CD14-positive monocyte (primary cell): ENCODE measurements at regions not wholly inside any gene's neighbourhood (a gene's known extent, or its start where the extent isn't known, plus 50 kb on each side); places are given as distances from the start of the nearest gene placed in this dataset.

Experiments used
- DNase-seq, 3 donors: peaks; one replicate each; pipeline ENCODE4 v3.0.0-alpha.2; 2011 to 2022
- H2AFZ ChIP-seq: 2 replicates; pipeline ENCODE4 v1.6.0; 2012; ENCODE audit warnings: mild to moderate bottlenecking, low read depth, low read length, inconsistent platforms; ENCODE audit not compliant: insufficient read depth, poor library complexity, severe bottlenecking
- H3K27ac ChIP-seq, 2 donors: 1 replicate in 1 of 2; 2 replicates in 1 of 2; pipeline ENCODE4 v1.5.1; 2012 to 2013; ENCODE audit warnings: low read length in 2 of 2, control low read depth in 1 of 2, inconsistent platforms in 1 of 2, low read depth in 1 of 2, mild to moderate bottlenecking in 1 of 2
- H3K27me3 ChIP-seq, 2 donors: one replicate each; pipeline versions ENCODE4 v1.6.0 to v1.6.1; 2011 to 2013; ENCODE audit warnings: low read length in 2 of 2; ENCODE audit not compliant: control insufficient read depth in 2 of 2, insufficient read depth in 2 of 2
- H3K36me3 ChIP-seq, 2 donors: replicated peaks in 1 of 2; 1 replicate in 1 of 2; 2 replicates in 1 of 2; pipeline versions ENCODE4 v1.5.1 to v1.6.1; 2012 to 2013; ENCODE audit warnings: low read length in 2 of 2, control low read depth in 1 of 2, inconsistent platforms in 1 of 2, mild to moderate bottlenecking in 1 of 2; ENCODE audit not compliant: insufficient read depth in 2 of 2, control insufficient read depth in 1 of 2
- H3K4me1 ChIP-seq, 2 donors: 1 replicate in 1 of 2; 2 replicates in 1 of 2; pipeline versions ENCODE4 v1.5.1 to v1.6.1; 2012 to 2013; ENCODE audit warnings: low read length in 2 of 2, control low read depth in 1 of 2, inconsistent platforms in 1 of 2, mild to moderate bottlenecking in 1 of 2, moderate library complexity in 1 of 2; ENCODE audit not compliant: insufficient read depth in 2 of 2, control insufficient read depth in 1 of 2
- H3K4me2 ChIP-seq: replicated peaks from 2 replicates; pipeline ENCODE3; 2012; ENCODE audit warnings: low read length, moderate library complexity, mild to moderate bottlenecking; ENCODE audit not compliant: poor library complexity, severe bottlenecking; ENCODE audit errors: extremely low read depth
- H3K4me3 ChIP-seq, 3 experiments: fragments of 200-600 bp in 1 of 3; sonication (generic) in 1 of 3; replicated peaks in 1 of 3; 1 replicate in 2 of 3; 2 replicates in 1 of 3; pipeline ENCODE4 v1.5.1; 2011 to 2013; ENCODE audit warnings: low read length in 3 of 3, mild to moderate bottlenecking in 3 of 3, control low read depth in 2 of 3, low read depth in 2 of 3, inconsistent platforms in 1 of 3, moderate library complexity in 1 of 3
- H3K79me2 ChIP-seq: 2 replicates; pipeline ENCODE4 v1.6.0; 2012; ENCODE audit warnings: mild to moderate bottlenecking, control low read depth, inconsistent platforms, low read length, moderate library complexity; ENCODE audit not compliant: insufficient read depth
- H3K9ac ChIP-seq: 2 replicates; pipeline ENCODE4 v1.6.0; 2017; ENCODE audit warnings: low read length, mild to moderate bottlenecking; ENCODE audit not compliant: insufficient read depth, poor library complexity, severe bottlenecking
- H3K9me3 ChIP-seq, 2 donors: replicated peaks in 1 of 2; 1 replicate in 1 of 2; 2 replicates in 1 of 2; pipeline versions ENCODE4 v1.5.1 to v1.6.1; 2012 to 2013; ENCODE audit warnings: low read length in 2 of 2, control low read depth in 1 of 2; ENCODE audit not compliant: control insufficient read depth in 1 of 2, insufficient read depth in 1 of 2
- H4K20me1 ChIP-seq: 2 replicates; pipeline ENCODE4 v1.6.0; 2012; ENCODE audit warnings: mild to moderate bottlenecking, low read length, control low read depth, moderate library complexity; ENCODE audit not compliant: insufficient read depth
- H3K27ac Mint-ChIP-seq, 7 donors: one replicate each; pipeline ENCODE4 v1.8.0; 2020; ENCODE audit warnings: mild to moderate bottlenecking in 7 of 7, mixed read lengths in 7 of 7, moderate library complexity in 6 of 7, inconsistent platforms in 2 of 7
- H3K27me3 Mint-ChIP-seq, 3 donors: one replicate each; pipeline ENCODE4 v1.8.0; 2021 to 2022; ENCODE audit warnings: low read depth in 3 of 3, mild to moderate bottlenecking in 3 of 3, mixed read lengths in 3 of 3, moderate library complexity in 3 of 3, inconsistent platforms in 1 of 3
- H3K36me3 Mint-ChIP-seq, 2 donors: one replicate each; pipeline ENCODE4 v1.8.0; 2020; ENCODE audit warnings: mixed read lengths in 2 of 2, inconsistent platforms in 1 of 2, mild to moderate bottlenecking in 1 of 2
- H3K4me1 Mint-ChIP-seq: one replicate; pipeline ENCODE4 v1.8.0; 2020; ENCODE audit warnings: mild to moderate bottlenecking, mixed read lengths
- H3K4me3 Mint-ChIP-seq, 2 donors: one replicate each; pipeline ENCODE4 v1.8.0; 2020; ENCODE audit warnings: mild to moderate bottlenecking in 2 of 2, mixed read lengths in 2 of 2, moderate library complexity in 1 of 2
- H3K9me3 Mint-ChIP-seq, 7 donors: one replicate each; pipeline ENCODE4 v1.8.0; 2020 to 2022; ENCODE audit warnings: mixed read lengths in 7 of 7, mild to moderate bottlenecking in 6 of 7, moderate library complexity in 6 of 7, inconsistent platforms in 2 of 7
- WGBS: methylation state at CpG from one replicate; pipeline ENCODE4 v1.1.5; 2013; ENCODE audit warnings: missing lambda C conversion rate; ENCODE audit not compliant: insufficient coverage; 5-methylcytosine and 5-hydroxymethylcytosine counted together
- intact Hi-C, 2 donors: fragments of 100-400 bp; cut with micrococcal nuclease; formaldehyde crosslinking; loops; one replicate each; pipeline versions ENCODE4 v1.15.0 to v1.15.1; 2023
- TF ChIP-seq, protein P1 (sequence below): fragments of 200-600 bp; IDR thresholded peaks from one replicate; pipeline ENCODE4 v1.8.0; 2022; ENCODE audit warnings: antibody characterized with exemption, mild to moderate bottlenecking

DNA sequence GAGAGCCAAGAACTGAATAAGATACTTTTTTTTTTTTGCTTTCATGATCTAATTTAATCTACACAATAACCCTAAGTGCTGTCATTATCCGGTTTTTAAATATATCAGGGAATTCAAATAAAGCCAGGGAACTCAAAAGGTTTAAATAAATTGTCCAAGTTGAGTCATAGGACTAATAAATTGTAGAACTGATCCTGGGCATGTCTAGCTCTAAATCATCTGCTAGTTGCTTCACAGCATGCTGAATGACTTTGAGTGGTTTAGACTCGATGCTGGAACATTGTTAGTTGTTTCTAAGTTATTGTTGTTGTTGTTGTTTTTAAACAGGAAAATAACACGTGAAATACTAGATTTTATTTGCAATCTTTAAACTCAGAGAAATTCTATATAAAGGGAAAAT is 147.2 kb upstream of the HNMT start:
- intact Hi-C loops: no loop called here
- no CpG with 5 or more reads among the region's 3 CpGs for WGBS
- Histone ChIP-seq H3K4me1 (no peaks in the 10 kb centered on the region), H2AFZ (no peak overlapping the region), H3K27me3 (no peaks in the 10 kb centered on the region), H3K4me2 (no peak overlapping the region), H3K27ac (no peak overlapping the region), H4K20me1 (no peaks in the 10 kb centered on the region), H3K36me3 (no peaks in the 10 kb centered on the region), H3K9me3 (no peaks in the 10 kb centered on the region), H3K4me3 (no peak overlapping the region), H3K79me2 (no peaks in the 10 kb centered on the region), H3K9ac (no peak overlapping the region)
- Mint-ChIP-seq H3K36me3 (no peaks in the 10 kb centered on the region), H3K9me3 (peaks cover 0 to 5% (median 0%) of the 10 kb centered on the region in 7 donors), H3K27ac (no peak overlapping the region), H3K4me1 (no peaks in the 10 kb centered on the region), H3K27me3 (peaks cover 0 to 2% (median 0%) of the 10 kb centered on the region in 3 donors), H3K4me3 (no peak overlapping the region)
- TF ChIP-seq, protein P1, sequence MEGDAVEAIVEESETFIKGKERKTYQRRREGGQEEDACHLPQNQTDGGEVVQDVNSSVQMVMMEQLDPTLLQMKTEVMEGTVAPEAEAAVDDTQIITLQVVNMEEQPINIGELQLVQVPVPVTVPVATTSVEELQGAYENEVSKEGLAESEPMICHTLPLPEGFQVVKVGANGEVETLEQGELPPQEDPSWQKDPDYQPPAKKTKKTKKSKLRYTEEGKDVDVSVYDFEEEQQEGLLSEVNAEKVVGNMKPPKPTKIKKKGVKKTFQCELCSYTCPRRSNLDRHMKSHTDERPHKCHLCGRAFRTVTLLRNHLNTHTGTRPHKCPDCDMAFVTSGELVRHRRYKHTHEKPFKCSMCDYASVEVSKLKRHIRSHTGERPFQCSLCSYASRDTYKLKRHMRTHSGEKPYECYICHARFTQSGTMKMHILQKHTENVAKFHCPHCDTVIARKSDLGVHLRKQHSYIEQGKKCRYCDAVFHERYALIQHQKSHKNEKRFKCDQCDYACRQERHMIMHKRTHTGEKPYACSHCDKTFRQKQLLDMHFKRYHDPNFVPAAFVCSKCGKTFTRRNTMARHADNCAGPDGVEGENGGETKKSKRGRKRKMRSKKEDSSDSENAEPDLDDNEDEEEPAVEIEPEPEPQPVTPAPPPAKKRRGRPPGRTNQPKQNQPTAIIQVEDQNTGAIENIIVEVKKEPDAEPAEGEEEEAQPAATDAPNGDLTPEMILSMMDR: no peak
- DNase-seq: no peak

DNA sequence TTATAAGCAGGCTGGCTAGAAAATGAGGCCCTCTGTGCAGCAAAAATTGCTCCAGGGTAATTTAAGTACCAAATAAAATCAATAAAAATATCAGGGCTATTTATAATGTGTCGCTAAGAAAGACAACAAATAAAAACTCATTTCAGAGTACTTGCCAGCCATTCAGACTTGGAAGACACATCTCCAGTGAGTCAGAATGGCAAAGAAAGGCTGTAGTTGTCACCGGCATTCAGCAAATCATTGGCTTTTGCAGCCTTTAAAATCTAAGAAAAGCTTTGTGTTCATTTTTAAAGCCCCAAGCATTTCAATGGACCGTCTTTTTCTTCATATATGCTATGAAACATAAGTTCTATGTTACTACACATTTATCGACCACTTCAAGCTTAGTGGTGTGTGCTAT is 141.1 kb upstream of the HNMT start:
- Mint-ChIP-seq H3K36me3 (no peaks in the 10 kb centered on the region), H3K4me1 (no peaks in the 10 kb centered on the region), H3K27me3 (peaks cover 0 to 2% (median 0%) of the 10 kb centered on the region in 3 donors), H3K9me3 (peaks cover 0 to 6% (median 3%) of the 10 kb centered on the region in 7 donors), H3K27ac (no peak overlapping the region), H3K4me3 (no peak overlapping the region)
- H4K20me1 ChIP-seq: no peaks in the 10 kb centered on the region
- no CpG with 5 or more reads among the region's 4 CpGs for WGBS
- intact Hi-C loops: no loop called here
- TF ChIP-seq, protein P1: no peak
- H3K4me1 ChIP-seq: no peaks in the 10 kb centered on the region
- no peak overlapping the region for H3K9ac ChIP-seq
- no peak overlapping the region for H3K27ac ChIP-seq
- H2AFZ ChIP-seq: no peak overlapping the region
- no peaks in the 10 kb centered on the region for H3K9me3 ChIP-seq
- no peak overlapping the region for H3K4me2 ChIP-seq
- DNase-seq: no peak
- no peaks in the 10 kb centered on the region for H3K36me3 ChIP-seq
- no peaks in the 10 kb centered on the region for H3K27me3 ChIP-seq
- H3K79me2 ChIP-seq: no peaks in the 10 kb centered on the region
- H3K4me3 ChIP-seq: no peak overlapping the region
